Femur (tissue), 1 donor: ENCODE measurements at regions not wholly inside any gene's neighbourhood (a gene's known extent, or its start where the extent isn't known, plus 50 kb on each side); places are given as distances from the start of the nearest gene placed in this dataset.
"Not testable (repeated sequence)": the region's sequence is repeated elsewhere in the genome, so short reads cannot be mapped to it uniquely, and the experiment has no call there.

Experiments used
- DNase-seq: peaks from one replicate; pipeline ENCODE4 v3.0.0-alpha.2; 2017

DNA sequence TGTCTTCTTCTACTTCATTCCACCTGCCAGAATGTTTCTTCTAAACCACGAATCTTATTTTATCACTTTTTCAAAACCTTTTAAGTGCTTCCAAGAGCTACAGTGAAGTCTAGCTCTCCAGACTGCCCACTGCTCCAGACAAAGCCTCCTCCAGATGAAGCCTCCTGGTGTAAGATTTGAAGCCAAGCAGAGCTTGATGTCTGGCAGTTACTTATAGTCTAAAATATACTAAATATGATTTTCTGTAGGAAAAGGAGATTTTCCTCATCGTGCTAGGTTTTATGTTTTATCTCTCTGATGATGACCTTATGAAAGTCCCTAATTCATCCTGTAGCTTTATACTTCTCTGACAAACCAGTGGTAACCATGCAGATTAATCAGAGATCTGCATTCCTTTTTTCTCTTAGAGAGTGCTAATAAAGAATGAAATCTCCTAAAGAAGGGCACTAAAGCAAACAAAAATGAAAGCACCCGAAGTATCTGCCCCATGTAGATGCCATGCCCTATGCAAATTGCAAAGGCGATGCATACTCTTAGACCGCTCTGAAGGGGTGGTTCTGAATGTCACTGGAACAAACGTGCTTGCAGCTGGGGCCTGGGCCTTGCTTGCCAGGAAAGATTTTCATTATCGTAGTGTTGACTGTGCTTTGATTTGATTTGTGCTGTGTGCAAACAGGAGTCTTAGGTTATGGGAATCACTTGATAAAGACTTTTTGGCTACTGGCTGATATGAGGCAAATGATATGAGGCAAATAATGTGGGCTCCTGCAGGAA, 314.2 kb downstream of the PID1 start:
- DNase-seq = no peak

DNA sequence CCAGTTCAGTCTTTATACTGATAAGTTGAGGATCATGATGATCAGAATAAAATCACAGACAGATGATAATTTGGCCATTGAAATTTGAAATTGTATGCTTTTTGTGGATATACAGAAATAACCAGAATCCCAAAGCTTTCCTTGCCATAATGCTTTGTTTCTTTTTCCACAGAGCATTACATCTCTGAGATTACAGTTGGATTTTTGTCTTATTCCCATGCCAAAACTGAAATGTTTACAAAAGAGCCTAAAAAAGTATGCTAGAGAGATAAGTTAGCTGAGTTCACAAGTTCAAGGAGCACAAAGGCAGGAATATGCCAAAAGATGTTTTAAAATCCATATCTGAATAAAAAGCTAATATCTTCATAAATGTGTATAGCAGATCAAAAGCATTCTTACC, 321.3 kb downstream of the PID1 start:
- no peak for DNase-seq

DNA sequence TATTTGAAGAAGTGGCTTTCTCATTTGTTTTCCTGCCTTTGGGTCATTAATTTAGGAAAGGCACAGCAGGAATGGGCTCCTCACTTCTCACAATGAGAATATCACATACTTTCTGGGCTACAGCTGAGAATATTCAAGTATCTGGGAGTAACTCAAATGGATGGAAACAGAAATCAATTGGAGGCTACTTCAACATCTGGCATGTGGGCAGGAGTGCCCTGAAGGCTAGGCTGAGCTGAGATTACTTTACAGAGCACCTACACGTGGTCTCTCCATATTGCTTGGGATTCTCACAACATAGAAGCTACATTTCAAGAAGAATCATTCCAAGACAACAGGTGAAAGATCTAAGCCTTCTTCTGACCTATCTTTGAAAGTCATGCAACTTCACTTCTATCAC, 325.4 kb downstream of the PID1 start:
- no peak for DNase-seq

DNA sequence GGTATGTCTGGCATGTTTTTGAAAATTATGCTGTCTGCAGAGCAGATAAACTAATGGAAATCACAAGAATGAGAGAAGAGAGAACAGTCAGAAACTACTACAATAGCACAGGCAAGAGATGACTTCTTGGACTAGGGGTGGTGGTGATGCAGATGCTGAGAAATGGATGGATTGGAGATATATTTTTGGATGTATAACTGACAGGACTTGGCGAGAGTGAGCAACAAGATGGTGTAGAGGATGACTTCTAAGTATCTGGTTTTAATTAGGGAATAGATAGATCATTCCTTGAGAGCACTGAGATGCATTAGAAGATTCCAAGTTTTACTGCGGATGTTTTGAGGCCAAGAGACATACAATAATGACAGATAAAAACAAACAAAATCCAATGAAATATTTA, 328.2 kb downstream of the PID1 start:
- no peak for DNase-seq

DNA sequence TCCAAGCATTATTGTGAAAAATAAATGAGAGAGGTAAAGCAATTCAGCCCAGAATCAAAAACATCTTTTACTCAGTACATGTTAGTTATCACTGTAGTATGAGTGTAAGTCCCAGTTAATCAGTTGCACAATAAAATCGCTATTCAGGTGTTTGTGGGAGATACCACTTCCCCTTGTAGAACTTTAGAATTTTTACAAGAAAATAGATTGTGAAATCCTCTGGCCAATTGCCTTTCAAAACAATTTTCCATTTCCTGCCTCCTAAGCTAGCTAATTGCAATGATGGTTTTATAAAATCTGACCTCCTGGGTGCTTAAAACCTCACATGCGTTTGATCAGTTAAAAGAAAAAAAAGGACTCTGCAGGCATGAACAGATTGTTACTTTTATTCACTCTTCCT, 332.5 kb downstream of the PID1 start:
- DNase-seq = no peak

DNA sequence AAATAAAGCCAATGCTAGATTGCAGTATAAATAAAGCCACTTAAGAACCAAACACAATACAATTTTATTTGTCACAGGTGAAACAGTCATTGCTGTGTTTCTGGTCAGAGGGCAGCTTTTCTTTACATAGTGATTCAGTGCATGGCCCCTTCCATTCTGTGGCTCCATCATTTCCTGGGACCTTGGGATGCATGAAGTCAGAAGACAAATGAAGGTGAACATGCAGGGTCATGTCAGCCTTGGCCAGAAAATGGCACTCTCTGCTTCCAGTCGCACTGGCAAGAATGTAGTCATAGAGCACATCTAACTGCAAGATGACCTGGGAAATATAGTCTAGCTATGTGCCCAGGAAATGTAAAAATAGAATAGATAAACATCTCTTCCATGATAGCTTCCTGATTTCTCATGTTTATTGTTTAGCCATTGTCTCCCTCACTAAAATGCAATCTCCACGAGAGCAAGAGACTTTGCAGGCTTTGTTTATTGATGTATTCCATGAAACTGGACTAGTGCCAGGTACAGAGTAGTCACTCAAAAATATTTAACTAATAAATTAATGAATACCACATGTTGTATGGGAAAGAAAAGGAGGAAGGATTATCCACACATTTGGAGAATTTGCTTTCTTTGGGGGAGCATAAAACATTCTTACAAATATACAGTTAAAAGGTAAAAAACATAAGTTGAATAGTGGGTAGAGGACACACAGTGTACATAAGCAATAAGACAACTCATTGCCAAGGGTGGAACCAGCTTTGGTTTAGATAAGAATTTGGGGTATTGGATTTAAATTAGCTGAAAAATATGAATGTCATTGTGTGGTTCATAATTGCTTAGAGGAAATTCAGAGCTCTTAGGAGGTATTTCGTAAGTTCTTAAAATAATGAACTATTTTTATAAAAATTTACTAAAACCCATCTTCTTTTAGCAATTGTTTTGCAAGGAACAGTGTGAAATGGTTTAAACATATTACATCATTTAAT, 343.8 kb downstream of the PID1 start:
- DNase-seq = no peak

DNA sequence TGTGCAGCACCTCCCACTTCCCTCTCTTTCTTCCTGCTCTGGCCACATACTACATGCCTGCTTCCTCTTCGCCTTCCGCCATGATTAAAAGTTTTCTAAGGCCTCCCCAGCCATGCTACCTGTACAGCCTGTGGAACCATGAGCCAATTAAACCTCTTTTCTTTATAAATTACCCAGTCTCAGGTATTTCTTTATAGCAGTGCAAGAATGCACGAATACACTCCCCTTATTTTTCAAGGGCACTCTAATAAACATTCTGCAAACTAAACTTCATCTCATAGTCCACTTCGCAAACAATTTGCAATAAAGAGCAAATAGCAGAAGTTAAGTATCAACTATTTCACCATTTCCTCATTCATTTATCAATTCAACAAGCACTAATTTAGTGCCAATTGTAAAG, 351.3 kb downstream of the PID1 start:
- DNase-seq = no peak

DNA sequence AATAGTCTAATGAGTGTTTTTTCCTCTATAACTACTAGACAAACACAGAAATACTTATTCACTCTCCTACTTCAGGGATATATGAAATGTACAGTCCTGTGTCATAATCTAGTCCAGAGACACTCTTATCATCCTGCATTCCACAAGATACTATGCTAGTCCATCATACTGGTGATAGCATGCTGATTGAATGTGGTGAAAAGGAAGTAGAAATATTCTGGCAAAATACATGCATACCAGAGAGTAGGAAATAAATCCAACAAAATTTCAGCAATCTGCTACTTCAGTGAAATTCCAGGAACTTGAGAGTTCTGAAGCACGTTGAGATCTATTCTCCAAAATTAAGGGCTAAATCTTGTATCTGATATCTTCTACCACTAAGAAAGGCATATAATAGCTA, 353.9 kb downstream of the PID1 start:
- no peak for DNase-seq

DNA sequence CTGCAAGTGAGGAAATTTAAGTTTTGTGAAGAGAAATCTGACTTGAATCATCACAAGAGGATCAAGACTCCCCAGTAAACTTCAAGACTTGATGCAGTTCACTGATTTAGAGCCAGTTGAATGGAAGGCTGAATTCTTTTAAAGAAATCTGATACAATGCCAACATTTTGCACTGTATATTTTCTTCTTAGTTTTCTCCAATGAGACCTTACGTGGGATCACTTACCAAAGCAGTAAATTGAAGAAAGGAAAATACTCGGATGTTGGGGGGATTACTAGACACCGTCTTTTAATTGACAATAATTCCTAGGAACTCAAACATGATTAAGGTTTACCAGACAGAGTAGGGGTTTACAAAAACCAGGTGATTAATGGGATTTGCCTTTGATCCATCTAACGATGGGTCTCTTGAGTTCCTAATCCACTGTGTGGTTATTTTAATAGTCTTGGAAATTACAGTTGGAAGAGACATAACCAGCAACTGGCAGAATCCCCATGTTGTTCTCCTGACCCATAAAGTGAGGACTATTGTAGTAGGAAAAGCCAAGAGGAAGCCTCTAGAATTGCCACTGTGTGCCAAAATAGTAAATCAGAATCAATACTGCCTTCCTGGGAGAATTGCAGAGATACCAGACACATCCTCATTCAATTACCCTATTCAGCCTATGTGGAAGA, 354.5 kb downstream of the PID1 start:
- no peak for DNase-seq

DNA sequence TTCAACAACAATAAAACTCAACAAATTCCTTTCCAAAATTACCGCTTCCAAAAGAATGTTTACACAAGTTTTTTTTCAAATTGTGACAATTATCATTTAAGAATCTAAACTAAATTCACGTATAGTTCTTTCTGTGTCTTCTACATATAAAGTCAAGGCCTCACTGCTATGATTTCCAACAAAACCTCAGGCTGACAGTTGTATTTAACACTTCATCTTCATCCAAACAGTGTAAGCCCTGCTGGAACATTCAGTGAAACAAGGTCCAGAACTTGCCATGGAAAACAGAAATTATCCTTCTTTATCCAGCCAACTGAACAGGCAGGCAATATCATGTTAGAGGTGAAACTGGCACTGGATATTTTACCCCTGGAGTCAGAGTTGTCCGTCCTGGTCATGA, 357.9 kb downstream of the PID1 start:
- no peak for DNase-seq

DNA sequence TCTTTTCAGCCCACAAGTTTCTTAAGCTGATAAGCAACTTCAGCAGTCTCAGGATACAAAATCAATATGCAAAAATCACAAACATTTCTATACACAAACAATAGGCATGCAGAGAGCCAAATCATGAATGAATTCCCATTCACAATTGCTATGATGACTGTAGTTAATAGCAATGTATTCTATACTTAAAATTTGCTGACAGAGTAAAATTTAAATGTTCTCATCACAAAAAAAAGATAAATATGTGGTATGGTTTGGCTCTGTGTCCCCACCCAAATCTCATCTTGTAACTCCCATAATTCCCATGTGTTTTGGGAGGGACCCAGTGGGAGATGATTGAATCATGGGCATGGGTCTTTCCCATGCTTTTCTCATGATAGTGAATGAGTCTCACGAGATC, 360.2 kb downstream of the PID1 start:
- not testable (repeated sequence) for DNase-seq

DNA sequence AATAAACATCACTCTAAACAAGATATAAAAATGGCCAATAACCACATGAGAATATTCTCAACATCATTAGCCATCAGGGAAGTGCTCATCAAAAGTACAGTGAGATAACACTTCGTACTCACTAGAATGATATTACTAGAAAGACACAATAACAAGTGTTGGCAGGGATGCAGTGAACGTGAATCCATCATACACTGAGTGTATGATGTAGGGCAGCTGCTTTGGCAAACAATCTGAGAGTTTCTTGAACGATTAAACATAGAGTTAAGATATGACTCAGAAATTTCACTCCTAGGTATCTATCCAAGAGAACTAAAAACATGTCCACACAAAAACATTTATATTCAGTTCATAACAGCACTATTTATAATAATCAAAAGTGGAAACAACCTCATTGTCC, 368.9 kb downstream of the PID1 start:
- DNase-seq = no peak

DNA sequence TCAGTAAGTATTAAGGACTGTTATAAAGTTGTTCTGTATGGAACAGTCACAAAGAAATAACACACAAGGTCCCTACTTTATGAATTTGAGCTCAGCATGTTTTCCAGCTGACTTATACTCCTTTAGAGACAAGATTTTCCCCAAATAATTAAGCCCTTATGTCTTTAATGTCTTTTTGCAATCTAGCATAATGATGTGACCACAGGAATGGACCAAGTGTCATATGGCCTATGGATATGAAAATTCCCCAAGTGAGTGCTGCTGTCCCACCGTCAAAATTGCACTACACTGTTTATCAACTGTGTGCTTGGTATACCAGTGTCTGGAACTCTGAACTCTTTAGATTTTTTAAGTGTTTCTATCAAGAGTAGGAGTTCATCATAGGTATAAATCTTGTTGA, 369.6 kb downstream of the PID1 start:
- DNase-seq = no peak

DNA sequence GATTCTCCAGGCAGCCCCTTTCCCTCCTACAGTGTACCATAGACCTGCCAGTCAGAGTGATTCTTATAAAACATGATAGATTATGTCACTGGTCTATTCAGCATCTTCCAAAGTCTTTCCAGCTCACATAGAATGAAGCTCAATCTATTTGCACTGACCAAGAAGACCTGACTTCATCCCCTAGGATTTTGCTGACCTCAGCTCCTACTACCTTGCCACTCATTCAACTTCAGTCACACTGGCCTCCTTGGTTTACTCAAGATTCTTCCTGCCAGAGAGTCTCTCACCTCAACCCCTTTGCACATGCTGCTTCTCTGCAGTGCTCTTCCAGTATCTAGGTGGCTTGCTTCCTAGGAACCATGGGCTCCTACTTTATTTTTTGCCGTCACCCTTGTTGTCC, 392.9 kb downstream of the PID1 start:
- DNase-seq = no peak

DNA sequence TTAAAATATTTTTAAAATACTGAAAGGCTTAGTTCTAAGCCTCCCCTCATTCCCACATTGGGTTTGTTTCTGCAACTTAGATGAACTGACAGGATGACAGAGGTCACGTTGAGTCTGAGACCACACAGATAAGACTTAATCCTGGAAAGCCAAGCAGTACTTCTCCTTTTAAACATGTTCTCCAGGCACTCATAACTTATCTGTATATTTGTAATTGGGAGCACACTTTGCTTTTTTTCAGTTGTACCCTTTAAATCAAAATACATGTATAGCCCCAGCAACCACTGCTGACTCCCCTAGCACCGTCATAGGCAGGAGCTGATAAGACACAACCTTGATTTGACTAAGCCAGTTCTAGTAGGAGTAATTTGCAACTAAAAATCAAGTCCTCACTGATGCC, 394.8 kb downstream of the PID1 start:
- DNase-seq = no peak

DNA sequence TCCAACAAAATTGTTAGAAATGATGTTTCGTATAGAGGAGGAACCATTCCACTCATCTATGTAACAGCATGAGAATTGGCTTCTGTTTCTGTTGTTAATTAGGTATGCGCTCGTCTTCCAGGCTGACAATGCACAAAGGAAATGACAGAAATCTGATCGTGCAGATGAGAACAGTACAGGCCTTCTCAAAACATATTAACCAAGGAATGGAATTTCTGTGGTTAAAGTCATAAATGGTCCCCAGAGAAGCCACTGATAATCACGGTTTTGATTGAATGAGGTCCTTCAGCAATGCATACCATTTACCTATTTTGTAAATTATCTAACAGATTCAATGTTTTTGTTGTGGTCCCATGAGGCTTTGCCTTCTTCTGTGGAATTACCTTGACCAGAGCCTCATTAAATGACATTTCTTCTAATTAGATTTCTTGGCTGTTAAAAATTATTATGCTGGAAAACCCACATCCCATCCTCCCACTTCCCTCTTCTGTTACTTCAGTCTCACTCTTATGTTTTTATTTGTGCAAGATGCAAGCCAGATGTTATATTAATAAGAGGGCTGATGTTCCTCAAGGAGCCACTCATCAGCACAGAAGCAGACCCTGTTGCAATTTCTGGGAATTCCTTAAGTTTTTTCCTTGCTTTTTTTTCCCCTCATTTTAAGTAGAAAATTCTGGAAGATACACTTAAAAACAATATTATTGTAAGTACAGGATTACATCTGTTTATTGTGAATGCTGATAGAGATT, 395.8 kb downstream of the PID1 start:
- DNase-seq = no peak

DNA sequence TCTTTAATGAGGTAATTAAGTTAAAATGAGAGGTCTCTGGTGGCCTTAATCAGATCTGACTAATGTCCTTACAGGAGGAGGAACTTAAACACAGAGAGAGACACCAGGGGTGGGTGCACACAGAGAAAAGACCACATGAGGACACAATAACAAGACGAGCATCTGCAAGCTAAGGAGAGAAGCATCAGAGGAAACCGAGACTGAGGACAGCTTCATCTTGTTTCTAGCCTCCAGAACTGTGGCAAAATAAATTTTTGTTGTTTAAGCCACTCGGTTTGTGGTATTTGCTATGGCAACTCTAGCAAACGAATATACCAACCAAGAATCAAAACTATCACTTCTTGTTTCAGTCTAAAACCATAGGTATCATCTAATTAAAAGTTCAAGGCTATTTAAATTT, 400.1 kb downstream of the PID1 start:
- no peak for DNase-seq

DNA sequence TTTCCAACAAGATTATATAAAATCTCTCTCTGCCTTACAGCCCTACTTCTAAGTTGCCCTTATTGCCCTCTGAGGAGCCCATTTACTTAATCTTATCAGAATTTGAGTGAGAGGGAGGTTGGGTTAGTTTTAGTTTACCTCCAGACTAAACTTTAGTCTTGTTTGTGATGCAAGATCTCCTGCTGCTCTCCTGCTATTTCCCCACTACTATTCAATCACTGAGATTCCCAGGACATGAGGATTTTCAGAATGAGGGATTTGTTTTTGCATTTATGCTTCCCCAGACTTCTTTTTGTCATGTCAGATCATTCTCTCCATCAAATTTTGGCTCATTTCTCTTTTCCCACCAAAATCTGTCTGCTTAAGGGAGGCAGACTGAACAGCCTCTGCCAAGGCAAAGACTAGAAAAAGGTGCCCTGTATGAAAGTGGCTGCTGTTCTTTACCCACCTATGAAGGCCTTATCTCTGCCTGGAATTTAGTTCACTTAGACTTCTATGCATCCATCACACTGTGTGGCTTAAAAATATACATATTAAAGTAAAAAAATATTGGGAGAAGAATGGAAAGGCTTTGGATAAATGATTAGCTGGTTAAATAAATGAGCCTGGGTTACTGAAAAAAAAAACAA, 401.3 kb downstream of the PID1 start:
- DNase-seq = no peak

DNA sequence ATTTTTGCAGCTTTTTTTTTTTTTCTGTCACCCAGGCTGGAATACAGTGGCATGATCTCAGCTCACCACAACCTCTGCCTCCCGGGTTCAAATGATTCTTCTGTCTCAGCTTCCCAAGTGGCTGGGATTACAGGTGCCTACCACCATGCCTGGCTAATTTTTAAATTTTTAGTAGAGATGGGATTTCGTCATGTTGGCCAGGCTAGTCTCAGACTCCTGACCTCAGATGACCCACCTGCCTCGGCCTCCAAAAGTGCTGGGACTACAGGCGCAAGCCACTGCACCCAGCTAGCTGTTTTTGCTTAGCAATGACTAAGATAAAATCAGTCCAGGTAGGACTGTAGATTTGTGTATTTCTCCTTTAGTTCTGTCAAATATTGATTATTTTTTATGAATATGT, 403.7 kb downstream of the PID1 start:
- DNase-seq = no peak

DNA sequence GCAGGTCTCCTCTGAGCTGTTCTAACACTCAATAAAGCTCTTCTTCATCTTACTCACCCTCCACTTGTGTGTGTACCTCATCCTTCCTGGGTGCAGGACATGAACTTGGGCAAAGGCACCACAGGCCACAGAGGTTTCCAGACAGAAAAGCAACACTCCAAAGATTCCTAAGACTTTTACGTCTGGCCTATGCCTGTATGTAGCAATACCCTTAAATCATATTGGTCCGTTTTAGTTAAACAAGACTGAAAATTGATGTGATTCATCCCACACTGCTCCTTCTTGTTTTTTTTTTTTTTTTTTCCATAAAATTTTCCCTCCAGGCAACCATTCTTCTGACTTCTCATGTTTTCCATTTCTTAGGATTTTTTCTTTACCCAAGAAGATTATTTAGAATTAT, 404.3 kb downstream of the PID1 start:
- DNase-seq = no peak

DNA sequence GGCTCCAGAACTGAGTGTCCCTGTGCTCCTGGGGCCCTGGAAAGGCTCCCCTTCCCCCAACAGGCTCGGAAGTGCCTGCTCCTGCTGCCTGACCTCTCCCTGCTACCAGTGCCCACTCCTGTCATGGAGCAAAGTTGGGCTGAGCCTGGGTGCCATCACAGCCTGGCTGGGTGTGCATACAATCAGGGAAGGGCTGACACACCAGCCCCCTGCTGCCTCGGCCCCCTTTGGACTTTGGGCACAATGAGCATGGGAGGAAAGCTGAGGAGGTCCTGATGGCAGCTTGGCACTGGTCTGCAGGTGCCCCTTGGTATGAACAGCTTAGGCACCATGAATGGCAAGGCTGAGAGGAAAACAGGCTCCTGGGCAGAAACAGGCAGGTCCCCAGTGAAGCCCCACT, 405.0 kb downstream of the PID1 start:
- no peak for DNase-seq

DNA sequence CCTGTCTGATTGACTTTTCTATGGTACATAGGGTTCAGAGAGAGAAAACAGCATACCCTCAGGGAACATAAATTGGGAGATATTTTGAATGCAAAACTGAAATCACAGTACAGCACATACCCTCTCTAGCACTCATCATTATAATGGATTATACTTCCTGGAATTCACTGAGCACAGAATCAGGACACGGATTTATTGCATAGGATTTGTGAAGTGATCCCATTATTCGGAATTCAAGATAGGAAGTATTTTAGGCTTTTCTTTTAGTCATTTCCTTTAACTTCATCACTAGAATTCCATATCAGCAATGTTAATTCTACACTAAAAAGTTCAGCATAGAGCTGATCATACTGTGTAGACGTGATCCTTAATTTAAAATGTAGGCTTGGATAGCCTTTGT, 407.0 kb downstream of the PID1 start:
- DNase-seq = no peak
